ENCODE measurements at regions not wholly inside any gene's neighbourhood (a gene's known extent, or its start where the extent isn't known, plus 50 kb on each side); places are given as distances from the start of the nearest gene placed in this dataset.

DNA sequence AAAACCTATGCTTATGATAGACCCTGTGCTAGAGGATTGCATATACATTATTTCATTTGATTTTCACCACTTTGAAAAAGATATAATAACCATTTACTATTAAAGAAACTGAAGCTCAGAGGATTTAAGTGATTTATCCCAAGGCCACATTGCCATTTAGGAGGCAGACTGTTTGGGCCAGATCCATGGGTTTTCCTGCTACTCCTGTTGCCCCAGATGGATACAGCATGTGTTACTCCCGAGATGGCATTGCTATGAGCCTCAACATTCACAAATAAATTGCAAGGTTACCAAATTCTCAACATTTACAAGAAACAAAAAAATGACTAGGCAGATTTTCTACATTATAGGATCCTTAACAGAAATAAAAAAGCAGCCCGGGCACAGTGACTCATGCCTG is 322.1 kb upstream of the SOX9 start:
- H3K79me2 ChIP-seq (ENCODE audit: insufficient read depth, low read length), result no peaks in the 10 kb centered on the region
- H3K4me2 ChIP-seq (ENCODE audit: low read depth, low read length, poor library complexity, severe bottlenecking), result no peak overlapping the region
- H3K27me3 ChIP-seq (ENCODE audit: insufficient read depth, low read length, poor library complexity, severe bottlenecking), result no peaks in the 10 kb centered on the region
- no peaks in the 10 kb centered on the region for H3K4me1 ChIP-seq (ENCODE audit: insufficient read depth, low read length, poor library complexity, severe bottlenecking)
- H2AFZ ChIP-seq (ENCODE audit: low read length), result no peak overlapping the region
- no peaks in the 10 kb centered on the region for H4K20me1 ChIP-seq (ENCODE audit: insufficient read depth, low read length, poor library complexity, severe bottlenecking)
- no peaks in the 10 kb centered on the region for H3F3A ChIP-seq (ENCODE audit: low read depth)
- no peaks in the 10 kb centered on the region for H3K9me2 ChIP-seq (replicated peaks; ENCODE audit: low read depth, low read length)
- H3K9me3 ChIP-seq (ENCODE audit: insufficient read depth, low read depth, low read length), result peaks cover 4% of the 10 kb centered on the region; the same call in 1 of the 2 replicates
- TF ChIP-seq, protein P1, sequence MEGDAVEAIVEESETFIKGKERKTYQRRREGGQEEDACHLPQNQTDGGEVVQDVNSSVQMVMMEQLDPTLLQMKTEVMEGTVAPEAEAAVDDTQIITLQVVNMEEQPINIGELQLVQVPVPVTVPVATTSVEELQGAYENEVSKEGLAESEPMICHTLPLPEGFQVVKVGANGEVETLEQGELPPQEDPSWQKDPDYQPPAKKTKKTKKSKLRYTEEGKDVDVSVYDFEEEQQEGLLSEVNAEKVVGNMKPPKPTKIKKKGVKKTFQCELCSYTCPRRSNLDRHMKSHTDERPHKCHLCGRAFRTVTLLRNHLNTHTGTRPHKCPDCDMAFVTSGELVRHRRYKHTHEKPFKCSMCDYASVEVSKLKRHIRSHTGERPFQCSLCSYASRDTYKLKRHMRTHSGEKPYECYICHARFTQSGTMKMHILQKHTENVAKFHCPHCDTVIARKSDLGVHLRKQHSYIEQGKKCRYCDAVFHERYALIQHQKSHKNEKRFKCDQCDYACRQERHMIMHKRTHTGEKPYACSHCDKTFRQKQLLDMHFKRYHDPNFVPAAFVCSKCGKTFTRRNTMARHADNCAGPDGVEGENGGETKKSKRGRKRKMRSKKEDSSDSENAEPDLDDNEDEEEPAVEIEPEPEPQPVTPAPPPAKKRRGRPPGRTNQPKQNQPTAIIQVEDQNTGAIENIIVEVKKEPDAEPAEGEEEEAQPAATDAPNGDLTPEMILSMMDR (conservative IDR thresholded peaks at IDR 0.05; ENCODE audit: low read length), result no peak
- no peak for TF ChIP-seq EZH2phosphoT487 (IDR thresholded peaks at IDR 0.05; ENCODE audit: borderline replicate concordance)
- no peaks in the 10 kb centered on the region for H3K36me3 ChIP-seq (ENCODE audit: insufficient read depth, low read length)
- no peak overlapping the region for H3K4me3 ChIP-seq (ENCODE audit: low read length, poor library complexity, severe bottlenecking)
- no peak overlapping the region for H3K9ac ChIP-seq (ENCODE audit: low read depth, low read length, poor library complexity, severe bottlenecking)

DNA sequence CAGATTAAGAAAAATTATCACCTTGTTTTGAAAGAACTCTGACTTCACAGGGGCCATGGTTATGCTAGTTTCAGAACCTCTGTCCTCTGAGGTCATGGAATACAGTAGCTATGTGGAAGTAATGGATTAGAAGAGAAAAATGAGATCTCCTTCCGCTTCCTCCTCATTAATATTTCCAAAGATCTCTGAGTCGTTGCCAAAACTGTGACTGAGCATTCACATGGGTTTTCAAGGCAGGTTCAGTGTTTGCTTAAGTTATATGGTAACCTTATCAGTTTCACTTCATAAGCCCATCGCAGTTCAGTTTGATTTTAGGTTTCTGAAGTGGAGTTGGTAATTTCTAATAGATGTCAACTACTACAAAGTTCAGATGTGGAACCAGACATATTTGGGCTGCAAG is 321.2 kb upstream of the SOX9 start:
- H3F3A ChIP-seq (ENCODE audit: low read depth), result no peaks in the 10 kb centered on the region
- no peak overlapping the region for H3K9ac ChIP-seq (ENCODE audit: low read depth, low read length, poor library complexity, severe bottlenecking)
- no peaks in the 10 kb centered on the region for H3K4me1 ChIP-seq (ENCODE audit: insufficient read depth, low read length, poor library complexity, severe bottlenecking)
- H3K9me2 ChIP-seq (replicated peaks; ENCODE audit: low read depth, low read length), result no peaks in the 10 kb centered on the region
- H3K36me3 ChIP-seq (ENCODE audit: insufficient read depth, low read length), result no peaks in the 10 kb centered on the region
- no peaks in the 10 kb centered on the region for H3K79me2 ChIP-seq (ENCODE audit: insufficient read depth, low read length)
- H3K4me3 ChIP-seq (ENCODE audit: low read length, poor library complexity, severe bottlenecking), result no peak overlapping the region
- H3K9me3 ChIP-seq (ENCODE audit: insufficient read depth, low read depth, low read length), result peaks cover 4% of the 10 kb centered on the region; the same call in 1 of the 2 replicates
- TF ChIP-seq EZH2phosphoT487 (IDR thresholded peaks at IDR 0.05; ENCODE audit: borderline replicate concordance), result no peak
- TF ChIP-seq, protein P1 (conservative IDR thresholded peaks at IDR 0.05; ENCODE audit: low read length), result no peak
- no peak overlapping the region for H3K4me2 ChIP-seq (ENCODE audit: low read depth, low read length, poor library complexity, severe bottlenecking)
- no peaks in the 10 kb centered on the region for H4K20me1 ChIP-seq (ENCODE audit: insufficient read depth, low read length, poor library complexity, severe bottlenecking)
- no peak overlapping the region for H2AFZ ChIP-seq (ENCODE audit: low read length)
- no peaks in the 10 kb centered on the region for H3K27me3 ChIP-seq (ENCODE audit: insufficient read depth, low read length, poor library complexity, severe bottlenecking)

DNA sequence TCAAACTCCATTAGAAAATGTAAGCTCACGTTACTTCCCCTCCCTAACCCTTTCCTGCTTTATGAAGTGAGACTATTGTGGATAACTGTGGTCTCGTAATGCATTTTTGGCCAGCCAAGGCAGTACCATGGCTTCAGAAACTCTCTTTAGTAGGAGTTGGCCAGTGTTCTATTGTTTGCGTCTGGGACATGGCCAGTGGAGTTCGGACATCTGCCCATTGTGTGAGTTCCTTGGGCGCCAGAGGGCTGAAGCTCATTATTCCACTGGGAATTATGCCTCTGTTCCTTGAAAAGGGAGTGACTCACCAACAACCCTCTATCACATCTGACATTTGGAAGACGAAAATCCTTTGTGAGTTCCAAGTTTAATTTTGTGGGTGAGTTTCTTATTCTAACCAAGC is 319.5 kb upstream of the SOX9 start:
- peaks cover 4% of the 10 kb centered on the region; the same call in 1 of the 2 replicates for H3K9me3 ChIP-seq (ENCODE audit: insufficient read depth, low read depth, low read length)
- H3K9ac ChIP-seq (ENCODE audit: low read depth, low read length, poor library complexity, severe bottlenecking), result no peak overlapping the region
- H3K27me3 ChIP-seq (ENCODE audit: insufficient read depth, low read length, poor library complexity, severe bottlenecking), result no peaks in the 10 kb centered on the region
- no peaks in the 10 kb centered on the region for H3K79me2 ChIP-seq (ENCODE audit: insufficient read depth, low read length)
- H3K36me3 ChIP-seq (ENCODE audit: insufficient read depth, low read length), result no peaks in the 10 kb centered on the region
- H4K20me1 ChIP-seq (ENCODE audit: insufficient read depth, low read length, poor library complexity, severe bottlenecking), result no peaks in the 10 kb centered on the region
- TF ChIP-seq, protein P1 (conservative IDR thresholded peaks at IDR 0.05; ENCODE audit: low read length), result no peak
- TF ChIP-seq EZH2phosphoT487 (IDR thresholded peaks at IDR 0.05; ENCODE audit: borderline replicate concordance), result no peak
- no peak overlapping the region for H3K4me3 ChIP-seq (ENCODE audit: low read length, poor library complexity, severe bottlenecking)
- H3K4me2 ChIP-seq (ENCODE audit: low read depth, low read length, poor library complexity, severe bottlenecking), result no peak overlapping the region
- no peak overlapping the region for H2AFZ ChIP-seq (ENCODE audit: low read length)
- H3F3A ChIP-seq (ENCODE audit: low read depth), result no peaks in the 10 kb centered on the region
- H3K4me1 ChIP-seq (ENCODE audit: insufficient read depth, low read length, poor library complexity, severe bottlenecking), result no peaks in the 10 kb centered on the region
- no peaks in the 10 kb centered on the region for H3K9me2 ChIP-seq (replicated peaks; ENCODE audit: low read depth, low read length)

Data from Loucy (cell line).